Iris pigment epithelial cell (primary cell): ENCODE measurements at regions not wholly inside any gene's neighbourhood (a gene's known extent, or its start where the extent isn't known, plus 50 kb on each side); places are given as distances from the start of the nearest gene placed in this dataset.
"Not testable (repeated sequence)": the region's sequence is repeated elsewhere in the genome, so short reads cannot be mapped to it uniquely, and the experiment has no call there.

ENCODE experiments used
- DNase-seq: peaks from one replicate; pipeline ENCODE4 v3.0.0-alpha.2; 2011; ENCODE audit warnings: low read depth

GRCh38 chr4:159736411-159736810 is 633.5 kb downstream of the RAPGEF2 start:
- DNase-seq = no peak

GRCh38 chr4:159743971-159744370 is 641.1 kb downstream of the RAPGEF2 start:
- no peak for DNase-seq

- no peak for DNase-seq
Observed at GRCh38 chr4:159747983-159748382, 645.1 kb downstream of the RAPGEF2 start.

- DNase-seq = no peak
Observed at GRCh38 chr4:159748834-159749444, 646.1 kb downstream of the RAPGEF2 start.

- no peak for DNase-seq
Observed at GRCh38 chr4:159757499-159757898, 654.6 kb downstream of the RAPGEF2 start.

GRCh38 chr4:159758061-159758460 is 655.2 kb downstream of the RAPGEF2 start:
- no peak for DNase-seq

- DNase-seq = no peak
Observed at GRCh38 chr4:159762672-159763071, 659.8 kb downstream of the RAPGEF2 start.

GRCh38 chr4:159764343-159764952 is 661.6 kb downstream of the RAPGEF2 start:
- DNase-seq = peak; percentile 52

GRCh38 chr4:159765382-159765781 is 662.5 kb downstream of the RAPGEF2 start:
- peak; percentile 28 for DNase-seq

GRCh38 chr4:159766241-159766640 is 663.4 kb downstream of the RAPGEF2 start:
- DNase-seq = no peak

GRCh38 chr4:159767406-159767805 is 664.5 kb downstream of the RAPGEF2 start:
- DNase-seq = no peak

- peak; percentile 40 for DNase-seq
Observed at GRCh38 chr4:159768016-159768415, 665.1 kb downstream of the RAPGEF2 start.

GRCh38 chr4:159770401-159770800 is 667.5 kb downstream of the RAPGEF2 start:
- no peak for DNase-seq

GRCh38 chr4:159770969-159771368 is 668.1 kb downstream of the RAPGEF2 start:
- no peak for DNase-seq

GRCh38 chr4:159776961-159777360 is 674.1 kb downstream of the RAPGEF2 start:
- no peak for DNase-seq

GRCh38 chr4:159777689-159778088 is 674.8 kb downstream of the RAPGEF2 start:
- DNase-seq = no peak

- no peak for DNase-seq
Observed at GRCh38 chr4:159778298-159778697, 675.4 kb downstream of the RAPGEF2 start.

GRCh38 chr4:159779716-159780115 is 676.8 kb downstream of the RAPGEF2 start:
- no peak for DNase-seq

- no peak for DNase-seq
Observed at GRCh38 chr4:159780196-159780922, 677.5 kb downstream of the RAPGEF2 start.

GRCh38 chr4:159787901-159788300 is 685.0 kb downstream of the RAPGEF2 start:
- DNase-seq = peak; percentile 18

GRCh38 chr4:159791334-159791733 is 688.5 kb downstream of the RAPGEF2 start:
- no peak for DNase-seq

GRCh38 chr4:159804592-159804991 is 701.7 kb downstream of the RAPGEF2 start:
- not testable (repeated sequence) for DNase-seq

- DNase-seq = peak; percentile 38
Observed at GRCh38 chr4:159823743-159824142, 720.9 kb downstream of the RAPGEF2 start.
